ENCODE measurements at regions not wholly inside any gene's neighbourhood (a gene's known extent, or its start where the extent isn't known, plus 50 kb on each side); places are given as distances from the start of the nearest gene placed in this dataset.

GRCh38 chr4:12644261-12644660 is 839.9 kb downstream of the RAB28 start:
- H3K36me3 ChIP-seq (replicated peaks in 1 of 2; ENCODE audit: control insufficient read depth in 1 of 2, insufficient read depth in 2 of 2, low read length in 2 of 2), result no peaks in the 10 kb centered on the region
- no peaks in the 10 kb centered on the region for H3K79me2 ChIP-seq (ENCODE audit: insufficient read depth, low read length)
- no peaks in the 10 kb centered on the region for H4K20me1 ChIP-seq (ENCODE audit: insufficient read depth, low read length)
- no peaks in the 10 kb centered on the region for H3K4me1 ChIP-seq (ENCODE audit: control insufficient read depth in 1 of 2, insufficient read depth in 2 of 2, low read length in 2 of 2)
- no peak for TF ChIP-seq CTCF (IDR thresholded peaks at IDR 0.05)
- H3K4me1 Mint-ChIP-seq, result no peaks in the 10 kb centered on the region
- H3K9me3 ChIP-seq (replicated peaks in 1 of 2; ENCODE audit: control insufficient read depth in 1 of 2, insufficient read depth in 1 of 2, low read length in 2 of 2), result no peaks in the 10 kb centered on the region
- no peaks in the 10 kb centered on the region for H3K36me3 Mint-ChIP-seq
- H3K9me3 Mint-ChIP-seq, result peaks cover 0 to 6% (median 0%) of the 10 kb centered on the region in 7 donors
- no peaks in the 10 kb centered on the region for H3K27me3 ChIP-seq (ENCODE audit: control insufficient read depth in 2 of 2, insufficient read depth in 2 of 2, low read length in 2 of 2)
- intact Hi-C loops (cut with micrococcal nuclease), result no loop called here
- no peak overlapping the region for H3K4me3 Mint-ChIP-seq
- WGBS (ENCODE audit: insufficient coverage), result no CpG with 5 or more reads among the region's 1 CpG
- no peak overlapping the region for H3K27ac ChIP-seq (ENCODE audit: low read depth in 1 of 2, low read length in 2 of 2)
- no peak overlapping the region for H3K4me2 ChIP-seq (replicated peaks; ENCODE audit: extremely low read depth, low read length, poor library complexity, severe bottlenecking)
- no peak for DNase-seq
- no peak overlapping the region for H3K27ac Mint-ChIP-seq
- no peak overlapping the region for H3K9ac ChIP-seq (ENCODE audit: insufficient read depth, low read length, poor library complexity, severe bottlenecking)
- no peaks in the 10 kb centered on the region for H3K27me3 Mint-ChIP-seq (ENCODE audit: low read depth in 3 of 3)
- H2AFZ ChIP-seq (ENCODE audit: insufficient read depth, low read depth, low read length, poor library complexity, severe bottlenecking), result no peak overlapping the region
- no peak overlapping the region for H3K4me3 ChIP-seq (replicated peaks in 1 of 3; ENCODE audit: low read depth in 2 of 3, low read length in 3 of 3)

- no peaks in the 10 kb centered on the region for H3K36me3 Mint-ChIP-seq
- intact Hi-C loops (cut with micrococcal nuclease), result loop anchor here (10.0 kb wide), 2 partner anchors 591 to 871 kb away; no protein-coding TSS in a partner anchor
- H3K4me3 ChIP-seq (replicated peaks in 1 of 3; ENCODE audit: low read depth in 2 of 3, low read length in 3 of 3), result no peak overlapping the region
Observed at GRCh38 chr4:12636191-12636590, 847.9 kb downstream of the RAB28 start.

More at GRCh38 chr4:12636191-12636590, 847.9 kb downstream of the RAB28 start:
- H3K27ac ChIP-seq (ENCODE audit: low read depth in 1 of 2, low read length in 2 of 2), result no peak overlapping the region
- Mint-ChIP-seq H3K9me3 (peaks cover 0 to 14% (median 4%) of the 10 kb centered on the region in 7 donors), H3K27ac (no peak overlapping the region), H3K4me3 (no peak overlapping the region), H3K4me1 (no peaks in the 10 kb centered on the region), H3K27me3 (ENCODE audit: low read depth in 3 of 3) (peaks cover 0 to 1% (median 0%) of the 10 kb centered on the region in 3 donors)
- H2AFZ ChIP-seq (ENCODE audit: insufficient read depth, low read depth, low read length, poor library complexity, severe bottlenecking), result no peak overlapping the region
- H3K27me3 ChIP-seq (ENCODE audit: control insufficient read depth in 2 of 2, insufficient read depth in 2 of 2, low read length in 2 of 2), result no peaks in the 10 kb centered on the region
- no peaks in the 10 kb centered on the region for H3K36me3 ChIP-seq (replicated peaks in 1 of 2; ENCODE audit: control insufficient read depth in 1 of 2, insufficient read depth in 2 of 2, low read length in 2 of 2)
- WGBS (ENCODE audit: insufficient coverage), result 96% methylated on average over 4 of the region's 5 CpGs
- H3K4me1 ChIP-seq (ENCODE audit: control insufficient read depth in 1 of 2, insufficient read depth in 2 of 2, low read length in 2 of 2), result no peaks in the 10 kb centered on the region
- H3K9me3 ChIP-seq (replicated peaks in 1 of 2; ENCODE audit: control insufficient read depth in 1 of 2, insufficient read depth in 1 of 2, low read length in 2 of 2), result no peaks in the 10 kb centered on the region
- no peak overlapping the region for H3K4me2 ChIP-seq (replicated peaks; ENCODE audit: extremely low read depth, low read length, poor library complexity, severe bottlenecking)
- no peak for TF ChIP-seq CTCF (IDR thresholded peaks at IDR 0.05)
- H3K79me2 ChIP-seq (ENCODE audit: insufficient read depth, low read length), result no peaks in the 10 kb centered on the region
- no peak for DNase-seq
- H4K20me1 ChIP-seq (ENCODE audit: insufficient read depth, low read length), result no peaks in the 10 kb centered on the region
- H3K9ac ChIP-seq (ENCODE audit: insufficient read depth, low read length, poor library complexity, severe bottlenecking), result no peak overlapping the region
